H1 (cell line): ENCODE measurements at regions not wholly inside any gene's neighbourhood (a gene's known extent, or its start where the extent isn't known, plus 50 kb on each side); places are given as distances from the start of the nearest gene placed in this dataset.
A peak's percentile ranks its signal among the peaks of the same experiment; 100 is the strongest.

ENCODE experiments used
- CTCF ChIA-PET: fragments of 300-600 bp; sonication (Branson Sonifier 250); formaldehyde crosslinking; loops from one replicate; lab custom pipeline; 2021; ENCODE audit not compliant: partially characterized antibody; lab: Charles Lee
- POLR2A ChIA-PET: fragments of 300-600 bp; sonication (Branson Sonifier 250); formaldehyde crosslinking; loops from one replicate; lab custom pipeline; 2021; ENCODE audit warnings: inconsistent platforms; ENCODE audit not compliant: partially characterized antibody; lab: Charles Lee
- DNase-seq, 2 experiments: peaks; one replicate each; pipeline versions ENCODE4 v3.0.0 to v3.0.0-alpha.2; 2010 to 2022; ENCODE audit warnings: low spot score in 2 of 2, low read depth in 1 of 2, mixed read lengths in 1 of 2
- FAIRE-seq: peaks from 2 replicates; lab custom pipeline; 2011; peaks lifted over from hg19 to GRCh38; lab: Jason Lieb, UNC
- H2AFZ ChIP-seq: 2 replicates; pipeline ENCODE4 v1.8.1; 2012; ENCODE audit warnings: low read length, inconsistent platforms
- H2AK5ac ChIP-seq: 2 replicates; pipeline ENCODE4 v1.6.1; 2013; ENCODE audit warnings: low read depth, low read length
- H2BK120ac ChIP-seq: replicated peaks from 2 replicates; pipeline ENCODE3; 2013; ENCODE audit warnings: low read depth, low read length, inconsistent platforms
- H2BK12ac ChIP-seq: 2 replicates; pipeline ENCODE4 v1.6.1; 2013; ENCODE audit warnings: low read depth, low read length
- H2BK15ac ChIP-seq: 2 replicates; pipeline ENCODE4 v1.6.1; 2013; ENCODE audit warnings: low read length
- H2BK20ac ChIP-seq: 2 replicates; pipeline ENCODE4 v1.6.1; 2013; ENCODE audit warnings: low read length
- H2BK5ac ChIP-seq: 2 replicates; pipeline ENCODE4 v1.6.1; 2013; ENCODE audit warnings: low read depth, low read length
- H3K14ac ChIP-seq: 2 replicates; pipeline ENCODE4 v1.6.1; 2013; ENCODE audit warnings: inconsistent platforms; ENCODE audit not compliant: insufficient read length
- H3K18ac ChIP-seq: 2 replicates; pipeline ENCODE4 v1.6.1; 2013; ENCODE audit warnings: low read length; ENCODE audit errors: extremely low read depth
- H3K23ac ChIP-seq: 2 replicates; pipeline ENCODE4 v1.6.1; 2013; ENCODE audit warnings: inconsistent platforms; ENCODE audit not compliant: insufficient read length
- H3K23me2 ChIP-seq: 2 replicates; pipeline ENCODE4 v1.6.1; 2013; ENCODE audit warnings: low read depth, low read length
- H3K27ac ChIP-seq: 2 replicates; pipeline ENCODE4 v1.6.1; 2011; ENCODE audit warnings: low read depth, low read length, inconsistent platforms
- H3K27me3 ChIP-seq, 4 experiments: replicated peaks in 1 of 4; 1 replicate in 1 of 4; 2 replicates in 3 of 4; pipeline versions ENCODE4 v1.6.1 to v1.8.1; 2011 to 2013; ENCODE audit warnings: low read length in 3 of 4, mild to moderate bottlenecking in 3 of 4, inconsistent platforms in 2 of 4, mixed read lengths in 2 of 4, moderate library complexity in 1 of 4; ENCODE audit not compliant: control insufficient read depth in 3 of 4, insufficient read depth in 3 of 4; ENCODE audit errors: extremely low read depth in 1 of 4
- H3K36me3 ChIP-seq, 4 experiments: 2 replicates each; pipeline versions ENCODE4 v1.6.1 to v1.8.1; 2011 to 2013; ENCODE audit warnings: mild to moderate bottlenecking in 4 of 4, low read length in 3 of 4, moderate library complexity in 2 of 4, control low read depth in 1 of 4, inconsistent platforms in 1 of 4; ENCODE audit not compliant: insufficient read depth in 4 of 4, control insufficient read depth in 2 of 4
- H3K4ac ChIP-seq: replicated peaks from 2 replicates; pipeline ENCODE3; 2013; ENCODE audit warnings: low read length, low read depth, mixed read lengths, inconsistent platforms; ENCODE audit not compliant: insufficient read length
- H3K4me1 ChIP-seq, 4 experiments: replicated peaks in 1 of 4; 1 replicate in 1 of 4; 2 replicates in 3 of 4; pipeline versions ENCODE4 v1.6.1 to v1.8.1; 2011 to 2013; ENCODE audit warnings: low read length in 3 of 4, inconsistent platforms in 2 of 4, mixed read lengths in 1 of 4; ENCODE audit not compliant: insufficient read depth in 4 of 4, control insufficient read depth in 3 of 4
- H3K4me2 ChIP-seq, 2 experiments: 2 replicates each; pipeline versions ENCODE4 v1.6.1 to v1.8.1; 2011 to 2013; ENCODE audit warnings: low read depth in 2 of 2, low read length in 2 of 2, control low read depth in 1 of 2, inconsistent platforms in 1 of 2, mild to moderate bottlenecking in 1 of 2; ENCODE audit not compliant: insufficient read depth in 1 of 2
- H3K4me3 ChIP-seq, 4 experiments: fragments of 200-600, 300-600 bp in 1 of 4; sonication (generic), shearing (Covaris generic), sonication (Bioruptor Twin) in 1 of 4; 2 replicates each; pipeline versions ENCODE4 v1.5.1 to v1.8.1; 2011 to 2016; ENCODE audit warnings: low read length in 4 of 4, low read depth in 3 of 4, control low read depth in 2 of 4, inconsistent platforms in 2 of 4, mild to moderate bottlenecking in 2 of 4, mixed read lengths in 1 of 4, moderate library complexity in 1 of 4; ENCODE audit not compliant: insufficient read depth in 2 of 4; ENCODE audit errors: extremely low read depth in 1 of 4
- H3K56ac ChIP-seq: replicated peaks from 2 replicates; pipeline ENCODE3; 2013; ENCODE audit warnings: low read depth, mild to moderate bottlenecking, mixed read lengths, low read length, inconsistent platforms; ENCODE audit not compliant: insufficient read length
- H3K79me1 ChIP-seq: 2 replicates; pipeline ENCODE4 v1.6.1; 2013; ENCODE audit warnings: low read depth, low read length, control low read depth
- H3K79me2 ChIP-seq, 2 experiments: 2 replicates each; pipeline versions ENCODE4 v1.6.1 to v1.8.1; 2012 to 2013; ENCODE audit warnings: low read length in 2 of 2, mild to moderate bottlenecking in 2 of 2, inconsistent platforms in 1 of 2; ENCODE audit not compliant: insufficient read depth in 2 of 2, control insufficient read depth in 1 of 2
- H3K9ac ChIP-seq, 4 experiments: replicated peaks in 1 of 4; 1 replicate in 1 of 4; 2 replicates in 3 of 4; pipeline versions ENCODE4 v1.6.1 to v1.8.1; 2011 to 2013; ENCODE audit warnings: low read depth in 3 of 4, low read length in 3 of 4, control low read depth in 2 of 4, mild to moderate bottlenecking in 2 of 4, moderate library complexity in 2 of 4, inconsistent platforms in 1 of 4; ENCODE audit errors: extremely low read depth in 1 of 4
- H3K9me3 ChIP-seq, 2 experiments: 2 replicates each; pipeline versions ENCODE4 v1.6.1 to v1.8.1; 2012 to 2013; ENCODE audit warnings: mild to moderate bottlenecking in 2 of 2, moderate library complexity in 2 of 2, control low read depth in 1 of 2, inconsistent platforms in 1 of 2, low read depth in 1 of 2, low read length in 1 of 2, mixed read lengths in 1 of 2; ENCODE audit not compliant: insufficient read depth in 2 of 2
- H4K20me1 ChIP-seq, 2 experiments: replicated peaks in 1 of 2; 2 replicates each; pipeline versions ENCODE3 to v1.8.1; 2011 to 2013; ENCODE audit warnings: inconsistent platforms in 2 of 2, low read length in 2 of 2, mild to moderate bottlenecking in 1 of 2; ENCODE audit not compliant: insufficient read depth in 2 of 2, control insufficient read depth in 1 of 2
- H4K5ac ChIP-seq: 2 replicates; pipeline ENCODE4 v1.6.1; 2013; ENCODE audit warnings: low read length, low read depth, mixed read lengths, inconsistent platforms; ENCODE audit not compliant: insufficient read length
- H4K8ac ChIP-seq: 2 replicates; pipeline ENCODE4 v1.8.0; 2013; ENCODE audit warnings: mild to moderate bottlenecking, moderate library complexity, low read length, inconsistent platforms; ENCODE audit not compliant: insufficient read depth; ENCODE audit errors: extremely low read depth
- H4K91ac ChIP-seq: replicated peaks from 2 replicates; pipeline ENCODE3; 2013; ENCODE audit warnings: low read length, mixed read lengths, inconsistent platforms; ENCODE audit not compliant: insufficient read length
- ASH2L ChIP-seq: fragments of 200-600, 300-600 bp; sonication (generic); IDR thresholded peaks from one replicate; pipeline ENCODE4 v1.7.1; 2017; ENCODE audit warnings: low read length
- MAX ChIP-seq: IDR thresholded peaks from 2 replicates; pipeline ENCODE4 v1.6.1; 2012; ENCODE audit warnings: inconsistent platforms
- NRF1 ChIP-seq: IDR thresholded peaks from 2 replicates; pipeline ENCODE4 v1.6.1; 2011; ENCODE audit warnings: mild to moderate bottlenecking, low read depth, low read length, improper control_type of control experiment
- POU5F1 ChIP-seq: IDR thresholded peaks from 2 replicates; pipeline ENCODE4 v1.6.1; 2011; ENCODE audit warnings: low read depth, mild to moderate bottlenecking, low read length, moderate library complexity
- RAD21 ChIP-seq, 2 experiments: IDR thresholded peaks in 1 of 2; conservative IDR thresholded peaks in 1 of 2; 2 replicates each; pipeline ENCODE4 v1.6.1; 2011; ENCODE audit warnings: low read depth in 2 of 2, low read length in 2 of 2, improper control_type of control experiment in 1 of 2, inconsistent platforms in 1 of 2, mild to moderate bottlenecking in 1 of 2, moderate library complexity in 1 of 2
- SP4 ChIP-seq: IDR thresholded peaks from 2 replicates; pipeline ENCODE4 v1.6.1; 2012; ENCODE audit warnings: low read length, inconsistent platforms
- SRF ChIP-seq: IDR thresholded peaks from 2 replicates; pipeline ENCODE4 v1.6.1; 2011; ENCODE audit warnings: mild to moderate bottlenecking, low read depth, low read length, moderate library complexity
- TAF7 ChIP-seq: optimal IDR thresholded peaks from 2 replicates; pipeline ENCODE3; 2011; ENCODE audit warnings: low read depth, mild to moderate bottlenecking, inconsistent platforms, low read length, moderate library complexity, borderline replicate concordance
- TEAD4 ChIP-seq: IDR thresholded peaks from 2 replicates; pipeline ENCODE4 v1.6.1; 2012; ENCODE audit warnings: low read depth, low read length, inconsistent platforms, mixed read lengths
- WGBS, 2 experiments: shearing (Covaris generic) in 1 of 2; methylation state at CpG; one replicate each; pipeline versions ENCODE4 v1.1.6 to v1.1.7; 2013 to 2015; ENCODE audit warnings: low lambda C conversion rate in 2 of 2, mixed read lengths in 2 of 2, inconsistent platforms in 1 of 2, low coverage in 1 of 2, missing lambda C conversion rate in 1 of 2; ENCODE audit not compliant: insufficient replicate concordance in 2 of 2, insufficient coverage in 1 of 2, insufficient read length in 1 of 2; ENCODE audit errors: extremely low coverage in 1 of 2, missing lambda C conversion rate in 1 of 2; 5-methylcytosine and 5-hydroxymethylcytosine counted together

- H2BK120ac ChIP-seq = no peak overlapping the region
- WGBS, 2 experiments = 67% methylated on average over 19 of the region's 19 CpGs; no CpG with 5 or more reads in 1 of the 2 experiments
- peak overlapping the region; percentile 82 for H2AFZ ChIP-seq
- H2BK15ac ChIP-seq = no peak overlapping the region
- H3K23ac ChIP-seq = no peak overlapping the region
- H2BK12ac ChIP-seq = no peak overlapping the region
- H2BK20ac ChIP-seq = no peak overlapping the region
- H4K8ac ChIP-seq = peak overlapping the region; percentile 59; the same call in 1 of the 2 replicates
- H3K14ac ChIP-seq = no peak overlapping the region
- no peaks in the 10 kb centered on the region for H4K20me1 ChIP-seq
- ChIA-PET CTCF (interaction anchor here (0.8 to 1.8 kb wide), 12 partner anchors 10 to 435 kb away, joined by 3 to 7 read pairs (median 4); no protein-coding TSS in a partner anchor), POLR2A (no interaction called here)
- no peak overlapping the region for H2AK5ac ChIP-seq
- no peaks in the 10 kb centered on the region for H3K79me1 ChIP-seq
- H3K79me2 ChIP-seq = no peaks in the 10 kb centered on the region
- no peak overlapping the region for H3K4me3 ChIP-seq
- no peak overlapping the region for H4K5ac ChIP-seq
- H3K4me2 ChIP-seq = peak overlapping the region in 1 of 2 experiments; percentile 22; a peak in 2 of 4 replicates
- no peak overlapping the region for H2BK5ac ChIP-seq
- no peaks in the 10 kb centered on the region; a peak in 1 of 7 replicates for H3K4me1 ChIP-seq
- H3K23me2 ChIP-seq = peaks cover 2% of the 10 kb centered on the region; the same call in 1 of the 2 replicates
- no peak for DNase-seq
- no peak overlapping the region for H3K4ac ChIP-seq
- no peak overlapping the region for H3K56ac ChIP-seq
- H3K9ac ChIP-seq = no peak overlapping the region
- no peaks in the 10 kb centered on the region for H3K36me3 ChIP-seq
- no peaks in the 10 kb centered on the region for H3K9me3 ChIP-seq
- no peaks in the 10 kb centered on the region for H3K27me3 ChIP-seq
- no peak overlapping the region for H4K91ac ChIP-seq
- no peak for FAIRE-seq
- no peak overlapping the region for H3K18ac ChIP-seq
- H3K27ac ChIP-seq = no peak overlapping the region
- TF ChIP-seq POU5F1 = no peak
- no peak for TF ChIP-seq NRF1
- 0 out of 2 replicates have a peak, but pooled peaks have one; percentile 45 for TF ChIP-seq TEAD4
- TF ChIP-seq SP4 = no peak
- TF ChIP-seq RAD21 (IDR thresholded peaks at IDR 0.05 in 1 of 2, conservative IDR thresholded peaks at IDR 0.05 in 1 of 2; ENCODE audit: low read depth in 2 of 2, low read length in 2 of 2) = peak; percentile 74 to 77
- TF ChIP-seq MAX = peak; percentile 62; the same call in 1 of the 2 replicates
- no peak for TF ChIP-seq SRF
- TF ChIP-seq ASH2L = no peak
- TF ChIP-seq TAF7 = no peak
These were observed 220.4 kb downstream of the ZNF516 start for GRCh38 chr18:76274468-76275289.
